SH-SY5Y (cell line): ENCODE measurements at regions not wholly inside any gene's neighbourhood (a gene's known extent, or its start where the extent isn't known, plus 50 kb on each side); places are given as distances from the start of the nearest gene placed in this dataset.

Experiments used
- GATA2 ChIP-seq: IDR thresholded peaks from 2 replicates; pipeline ENCODE4 v1.6.1; 2011; ENCODE audit warnings: mild to moderate bottlenecking, low read depth, low read length
- GATA3 ChIP-seq: IDR thresholded peaks from 2 replicates; pipeline ENCODE4 v1.6.1; 2011; ENCODE audit warnings: low read depth, mild to moderate bottlenecking, low read length, moderate library complexity

- no peak for TF ChIP-seq GATA3
- no peak for TF ChIP-seq GATA2
Observed at GRCh38 chr7:18361756-18362155, 133.8 kb upstream of the HDAC9 start.
